ENCODE measurements at regions not wholly inside any gene's neighbourhood (a gene's known extent, or its start where the extent isn't known, plus 50 kb on each side); places are given as distances from the start of the nearest gene placed in this dataset.

DNA sequence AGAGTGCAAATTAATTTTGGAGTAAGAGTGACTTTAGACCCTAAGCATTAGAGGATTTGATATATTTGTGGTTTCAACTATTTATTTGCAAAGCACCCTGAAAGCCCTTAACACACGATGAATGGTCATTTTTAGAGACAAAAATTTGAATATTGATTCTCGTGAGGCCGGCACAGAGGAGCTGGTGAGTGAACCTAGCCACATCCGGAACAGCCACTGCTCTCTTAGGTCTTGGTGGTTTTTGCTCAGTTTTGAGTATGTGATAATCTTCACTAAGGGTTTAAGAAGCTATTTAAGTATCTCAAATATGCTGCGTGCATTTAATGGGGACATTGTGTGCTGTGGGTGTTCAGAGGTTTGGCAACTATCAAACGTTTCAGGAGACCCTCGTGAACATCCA lies 204.8 kb downstream of the TSN start:
- H3K4me1 Mint-ChIP-seq, result no peaks in the 10 kb centered on the region
- no peak overlapping the region for H3K27ac Mint-ChIP-seq
- intact Hi-C loops (cut with micrococcal nuclease), result no loop called here
- H3K27me3 Mint-ChIP-seq (ENCODE audit: low read depth in 2 of 2), result peaks cover 0 to 9% of the 10 kb centered on the region in 2 donors
- DNase-seq (no peak), ATAC-seq (no peak)
- H3K9me3 Mint-ChIP-seq, result no peaks in the 10 kb centered on the region
- TF ChIP-seq, protein P1, sequence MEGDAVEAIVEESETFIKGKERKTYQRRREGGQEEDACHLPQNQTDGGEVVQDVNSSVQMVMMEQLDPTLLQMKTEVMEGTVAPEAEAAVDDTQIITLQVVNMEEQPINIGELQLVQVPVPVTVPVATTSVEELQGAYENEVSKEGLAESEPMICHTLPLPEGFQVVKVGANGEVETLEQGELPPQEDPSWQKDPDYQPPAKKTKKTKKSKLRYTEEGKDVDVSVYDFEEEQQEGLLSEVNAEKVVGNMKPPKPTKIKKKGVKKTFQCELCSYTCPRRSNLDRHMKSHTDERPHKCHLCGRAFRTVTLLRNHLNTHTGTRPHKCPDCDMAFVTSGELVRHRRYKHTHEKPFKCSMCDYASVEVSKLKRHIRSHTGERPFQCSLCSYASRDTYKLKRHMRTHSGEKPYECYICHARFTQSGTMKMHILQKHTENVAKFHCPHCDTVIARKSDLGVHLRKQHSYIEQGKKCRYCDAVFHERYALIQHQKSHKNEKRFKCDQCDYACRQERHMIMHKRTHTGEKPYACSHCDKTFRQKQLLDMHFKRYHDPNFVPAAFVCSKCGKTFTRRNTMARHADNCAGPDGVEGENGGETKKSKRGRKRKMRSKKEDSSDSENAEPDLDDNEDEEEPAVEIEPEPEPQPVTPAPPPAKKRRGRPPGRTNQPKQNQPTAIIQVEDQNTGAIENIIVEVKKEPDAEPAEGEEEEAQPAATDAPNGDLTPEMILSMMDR (IDR thresholded peaks at IDR 0.05), result no peak
- Histone ChIP-seq H3K27me3 (ENCODE audit: control insufficient read depth, insufficient read depth, low read length) (no peaks in the 10 kb centered on the region), H3K4me3 (ENCODE audit: low read length) (no peak overlapping the region), H3K9me3 (ENCODE audit: control insufficient read depth, insufficient read depth, low read length) (no peaks in the 10 kb centered on the region), H3K4me1 (ENCODE audit: control insufficient read depth, insufficient read depth, low read length) (no peaks in the 10 kb centered on the region), H3K27ac (ENCODE audit: low read length) (no peak overlapping the region), H3K36me3 (ENCODE audit: control insufficient read depth, insufficient read depth, low read length) (no peaks in the 10 kb centered on the region)
- H3K36me3 Mint-ChIP-seq, result no peaks in the 10 kb centered on the region
- 90% methylated on average over 7 of the region's 7 CpGs for WGBS (ENCODE audit: insufficient coverage)
- H3K4me3 Mint-ChIP-seq, result no peak overlapping the region

DNA sequence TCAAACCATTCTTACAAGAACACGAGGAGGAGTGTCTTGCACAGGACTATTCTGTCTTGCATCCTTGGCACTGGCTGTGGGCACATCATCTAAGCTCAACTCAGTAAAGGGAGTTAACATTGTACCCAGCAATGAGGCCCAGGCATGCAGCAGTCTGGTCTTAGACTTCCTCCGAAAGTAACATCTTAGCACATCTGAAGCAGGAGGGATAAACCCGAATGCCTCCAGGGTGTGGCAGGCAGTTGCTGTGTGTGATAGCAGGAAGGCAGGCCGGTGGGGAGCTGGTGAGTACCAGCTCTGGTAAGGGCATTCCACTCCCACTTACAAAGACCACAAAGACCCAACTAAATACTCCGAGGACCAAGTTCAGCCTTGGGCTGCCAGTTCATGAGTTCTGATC lies 206.3 kb downstream of the TSN start:
- ATAC-seq (no peak), DNase-seq (no peak)
- H3K4me1 ChIP-seq (ENCODE audit: control insufficient read depth, insufficient read depth, low read length), result no peaks in the 10 kb centered on the region
- H3K4me3 ChIP-seq (ENCODE audit: low read length), result no peak overlapping the region
- TF ChIP-seq, protein P1 (IDR thresholded peaks at IDR 0.05), result no peak
- no peaks in the 10 kb centered on the region for H3K4me1 Mint-ChIP-seq
- no peaks in the 10 kb centered on the region for H3K27me3 ChIP-seq (ENCODE audit: control insufficient read depth, insufficient read depth, low read length)
- no peaks in the 10 kb centered on the region for H3K9me3 ChIP-seq (ENCODE audit: control insufficient read depth, insufficient read depth, low read length)
- H3K27ac ChIP-seq (ENCODE audit: low read length), result no peak overlapping the region
- no peak overlapping the region for H3K27ac Mint-ChIP-seq
- no peaks in the 10 kb centered on the region for H3K36me3 Mint-ChIP-seq
- H3K27me3 Mint-ChIP-seq (ENCODE audit: low read depth in 2 of 2), result peaks cover 0 to 9% of the 10 kb centered on the region in 2 donors
- WGBS (ENCODE audit: insufficient coverage), result 89% methylated on average over 4 of the region's 5 CpGs
- H3K36me3 ChIP-seq (ENCODE audit: control insufficient read depth, insufficient read depth, low read length), result no peaks in the 10 kb centered on the region
- intact Hi-C loops (cut with micrococcal nuclease), result no loop called here
- no peak overlapping the region for H3K4me3 Mint-ChIP-seq
- no peaks in the 10 kb centered on the region for H3K9me3 Mint-ChIP-seq

DNA sequence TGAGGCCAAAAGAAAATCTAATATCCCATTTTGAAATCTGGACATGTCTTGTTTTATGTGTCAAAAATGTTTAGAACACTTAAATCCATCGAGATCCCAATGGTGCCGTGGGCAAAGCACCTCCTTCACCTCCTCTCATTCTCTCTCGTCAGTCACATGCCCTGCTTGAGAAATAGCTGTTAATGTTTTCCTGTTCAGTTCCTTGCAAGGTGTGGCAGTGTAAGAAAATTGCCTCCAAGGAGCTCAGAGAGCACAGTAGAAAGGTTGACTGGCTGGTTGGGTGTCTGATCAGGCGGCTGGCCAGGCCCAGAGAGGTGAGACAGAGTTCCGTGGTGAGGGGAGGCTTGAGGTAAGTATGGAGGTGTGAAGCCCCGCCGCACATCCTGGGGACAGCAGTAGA lies 210.2 kb downstream of the TSN start:
- 86% methylated on average over 7 of the region's 7 CpGs for WGBS (ENCODE audit: insufficient coverage)
- no peak for DNase-seq
- peaks cover 7 to 13% of the 10 kb centered on the region in 2 donors for H3K27me3 Mint-ChIP-seq (ENCODE audit: low read depth in 2 of 2)

DNA sequence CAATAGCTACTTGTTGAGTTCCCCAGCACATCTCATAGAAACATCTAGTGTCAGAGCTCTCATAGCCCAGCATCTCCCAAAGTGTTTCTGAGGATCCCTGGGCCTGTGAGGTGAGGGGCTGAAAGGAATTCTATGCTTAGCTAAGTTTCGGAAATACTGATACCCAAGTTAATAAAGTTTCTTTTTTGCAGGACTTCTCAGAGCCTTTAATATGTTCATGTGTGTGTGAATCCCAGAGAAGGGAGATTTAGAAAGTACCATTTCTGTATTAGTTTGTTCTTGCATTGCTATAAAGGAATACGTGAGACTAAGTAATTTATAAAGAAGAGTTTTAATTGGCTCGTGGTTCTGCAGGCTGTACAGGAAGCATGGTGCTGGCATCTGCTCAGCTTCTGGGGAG lies 211.2 kb downstream of the TSN start:
- no peak overlapping the region for H3K27ac ChIP-seq (ENCODE audit: low read length)
- no peaks in the 10 kb centered on the region for H3K4me1 ChIP-seq (ENCODE audit: control insufficient read depth, insufficient read depth, low read length)
- no peaks in the 10 kb centered on the region for H3K9me3 Mint-ChIP-seq
- WGBS (ENCODE audit: insufficient coverage), result 72% methylated on average over 3 of the region's 3 CpGs
- H3K27ac Mint-ChIP-seq, result no peak overlapping the region
- H3K4me3 ChIP-seq (ENCODE audit: low read length), result no peak overlapping the region
- no peaks in the 10 kb centered on the region for H3K36me3 ChIP-seq (ENCODE audit: control insufficient read depth, insufficient read depth, low read length)
- H3K4me1 Mint-ChIP-seq, result no peaks in the 10 kb centered on the region
- H3K27me3 Mint-ChIP-seq (ENCODE audit: low read depth in 2 of 2), result peaks cover 7 to 13% of the 10 kb centered on the region in 2 donors
- no peaks in the 10 kb centered on the region for H3K27me3 ChIP-seq (ENCODE audit: control insufficient read depth, insufficient read depth, low read length)
- H3K9me3 ChIP-seq (ENCODE audit: control insufficient read depth, insufficient read depth, low read length), result no peaks in the 10 kb centered on the region
- no peak for ATAC-seq
- TF ChIP-seq, protein P1 (IDR thresholded peaks at IDR 0.05), result no peak
- H3K36me3 Mint-ChIP-seq, result no peaks in the 10 kb centered on the region
- intact Hi-C loops (cut with micrococcal nuclease), result no loop called here
- no peak overlapping the region for H3K4me3 Mint-ChIP-seq
- DNase-seq, result no peak

More for the DNA sequence above, 210.2 kb downstream of the TSN start:
- Histone ChIP-seq H3K27ac (ENCODE audit: low read length) (no peak overlapping the region), H3K9me3 (ENCODE audit: control insufficient read depth, insufficient read depth, low read length) (no peaks in the 10 kb centered on the region), H3K4me1 (ENCODE audit: control insufficient read depth, insufficient read depth, low read length) (no peaks in the 10 kb centered on the region), H3K36me3 (ENCODE audit: control insufficient read depth, insufficient read depth, low read length) (no peaks in the 10 kb centered on the region), H3K27me3 (ENCODE audit: control insufficient read depth, insufficient read depth, low read length) (no peaks in the 10 kb centered on the region), H3K4me3 (ENCODE audit: low read length) (no peak overlapping the region)
- no peak for ATAC-seq
- Mint-ChIP-seq H3K27ac (no peak overlapping the region), H3K9me3 (no peaks in the 10 kb centered on the region), H3K4me3 (no peak overlapping the region), H3K4me1 (no peaks in the 10 kb centered on the region), H3K36me3 (no peaks in the 10 kb centered on the region)
- TF ChIP-seq, protein P1 (IDR thresholded peaks at IDR 0.05), result no peak
- intact Hi-C loops (cut with micrococcal nuclease), result no loop called here

Data from natural killer cell (primary cell).